GM21529 (cell line): ENCODE measurements at regions not wholly inside any gene's neighbourhood (a gene's known extent, or its start where the extent isn't known, plus 50 kb on each side); places are given as distances from the start of the nearest gene placed in this dataset.

Source experiments
- ATAC-seq: cut with Tn5 transposase; IDR thresholded peaks from one replicate; pipeline ENCODE4 v1.9.1; 2021; ENCODE audit not compliant: unreplicated experiment

DNA sequence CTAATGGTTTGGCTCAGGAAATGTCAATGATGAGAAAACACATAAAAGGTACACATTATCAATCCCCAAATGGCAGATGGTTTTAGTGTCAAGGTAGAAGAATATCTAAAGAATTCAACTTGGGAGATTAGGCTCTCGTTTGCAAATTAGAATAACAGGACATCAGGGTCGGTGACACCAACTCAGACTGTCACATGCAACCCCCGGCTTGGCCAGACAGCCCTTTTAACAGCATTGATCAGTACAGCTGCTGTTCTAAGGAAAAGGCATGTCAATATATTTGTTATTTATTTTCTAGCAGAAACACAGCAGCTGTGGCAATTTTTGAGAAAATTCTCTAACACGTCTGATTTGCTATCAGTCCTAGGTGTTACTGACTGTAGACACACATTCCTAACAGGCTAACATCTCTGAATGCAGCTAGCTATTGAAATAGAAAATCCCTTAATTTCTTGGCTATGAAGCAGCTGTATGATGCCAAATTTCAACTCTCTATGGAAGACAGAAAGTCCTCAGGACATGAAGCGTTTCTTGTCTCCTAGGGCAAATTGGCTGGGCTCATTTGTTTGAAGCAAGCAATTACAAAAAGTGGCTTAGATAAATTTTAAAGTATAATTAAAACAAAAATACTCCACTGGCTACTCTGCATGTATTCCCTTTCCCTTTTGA is 269.0 kb upstream of the CXXC4 start:
- ATAC-seq = no peak

DNA sequence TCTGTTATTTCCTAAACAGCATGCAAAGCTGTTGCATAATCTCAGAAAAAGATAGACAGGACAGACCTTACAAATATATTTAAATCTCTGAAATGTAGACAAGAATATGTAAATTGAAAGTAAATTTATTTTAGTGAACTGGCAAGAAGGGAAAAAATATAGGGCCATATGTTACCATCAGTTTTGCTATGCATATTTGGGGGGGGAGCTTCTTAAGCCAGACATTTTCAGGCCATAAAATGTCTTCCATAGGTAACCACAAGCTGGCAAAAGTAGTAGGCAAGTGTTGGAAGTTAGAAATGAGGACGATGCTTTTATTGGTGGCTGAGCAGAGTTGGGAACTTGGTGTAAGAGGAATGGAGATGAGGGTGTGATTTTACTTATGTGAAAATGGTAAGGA is 272.0 kb upstream of the CXXC4 start:
- ATAC-seq = no peak

DNA sequence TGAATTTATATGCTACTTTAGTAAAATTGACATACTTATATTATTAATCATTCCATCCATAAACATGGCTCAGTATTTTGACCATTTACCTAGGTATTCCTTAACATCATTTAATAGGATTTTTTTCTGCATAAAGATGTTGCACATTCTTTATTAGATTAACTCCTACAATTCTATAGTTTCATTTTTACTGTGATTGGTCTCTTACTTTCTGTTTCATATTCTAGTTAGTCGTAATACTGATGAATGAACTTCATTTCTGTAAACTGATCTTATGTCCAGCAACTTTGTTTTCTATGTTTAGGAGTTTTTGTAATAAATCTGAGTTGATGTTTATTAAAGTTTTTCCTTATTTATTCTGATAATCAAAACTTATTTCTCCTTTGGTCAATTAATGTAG is 278.2 kb upstream of the CXXC4 start:
- peak; percentile 83 for ATAC-seq

GRCh38 chr4:104795264-104795939 is 300.7 kb upstream of the CXXC4 start:
- ATAC-seq = peak; percentile 38

DNA sequence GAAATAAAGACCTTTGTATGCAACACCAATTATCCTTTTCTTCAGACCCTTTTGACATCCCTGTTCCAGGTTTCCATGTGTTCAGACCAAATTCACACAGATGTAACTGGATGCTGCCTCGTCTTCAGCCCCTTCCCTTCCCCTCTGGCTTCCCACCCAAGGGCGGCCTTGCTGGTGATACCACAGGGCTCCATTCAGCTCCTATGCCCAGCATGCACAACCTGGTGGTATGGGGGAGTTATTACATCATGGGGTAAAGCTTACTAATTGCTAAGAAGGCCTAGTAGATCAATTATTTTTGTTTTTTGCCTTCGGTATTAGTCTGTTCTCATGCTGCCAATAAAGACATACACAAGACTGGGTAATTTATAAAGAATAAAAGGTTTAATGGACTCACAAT is 317.0 kb upstream of the CXXC4 start:
- no peak for ATAC-seq

GRCh38 chr4:104815665-104816064 is 321.0 kb upstream of the CXXC4 start:
- ATAC-seq = peak; percentile 70

DNA sequence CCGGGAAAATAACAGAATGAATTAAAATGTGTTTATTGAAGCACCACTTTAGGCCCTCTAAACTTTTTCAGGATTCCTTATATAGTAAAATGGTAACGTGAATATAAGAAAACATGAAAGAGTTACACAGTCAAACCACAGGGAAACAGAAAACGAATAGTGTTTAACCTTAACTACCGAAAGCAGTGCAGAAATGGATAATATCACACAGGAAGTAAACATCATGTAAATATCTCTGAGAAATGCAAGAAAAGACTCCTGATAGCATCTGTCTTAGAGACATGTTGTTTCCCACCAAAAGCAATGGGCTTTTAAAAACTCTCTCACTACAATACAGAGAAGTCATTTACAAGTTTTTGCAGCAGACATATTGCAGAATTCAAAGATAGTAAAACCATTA is 323.9 kb upstream of the CXXC4 start:
- no peak for ATAC-seq

- ATAC-seq = no peak
Observed at GRCh38 chr4:104826171-104826570, 320.5 kb upstream of the TET2 start.

DNA sequence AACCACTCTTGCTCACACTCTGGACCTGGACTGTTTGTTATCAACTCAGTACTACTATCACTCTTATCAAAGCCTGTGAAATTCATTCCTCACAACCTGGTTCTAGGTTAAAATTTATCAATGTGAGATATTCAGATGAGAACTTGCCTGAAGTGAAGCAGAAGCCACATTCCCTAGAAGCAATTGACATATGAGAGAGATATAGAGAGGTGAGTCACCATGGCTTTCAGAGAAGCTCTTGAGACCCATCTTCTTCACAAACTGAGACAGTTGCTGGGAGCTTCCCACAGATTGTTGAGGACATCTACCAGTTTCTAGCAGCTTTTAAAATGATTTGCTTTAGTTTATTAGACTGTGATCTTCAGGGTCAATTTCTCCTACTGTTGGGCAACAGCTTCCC is 316.9 kb upstream of the TET2 start:
- ATAC-seq = no peak

GRCh38 chr4:104848597-104849225 is 298.0 kb upstream of the TET2 start:
- no peak for ATAC-seq

GRCh38 chr4:104859601-104860237 is 287.0 kb upstream of the TET2 start:
- no peak for ATAC-seq

DNA sequence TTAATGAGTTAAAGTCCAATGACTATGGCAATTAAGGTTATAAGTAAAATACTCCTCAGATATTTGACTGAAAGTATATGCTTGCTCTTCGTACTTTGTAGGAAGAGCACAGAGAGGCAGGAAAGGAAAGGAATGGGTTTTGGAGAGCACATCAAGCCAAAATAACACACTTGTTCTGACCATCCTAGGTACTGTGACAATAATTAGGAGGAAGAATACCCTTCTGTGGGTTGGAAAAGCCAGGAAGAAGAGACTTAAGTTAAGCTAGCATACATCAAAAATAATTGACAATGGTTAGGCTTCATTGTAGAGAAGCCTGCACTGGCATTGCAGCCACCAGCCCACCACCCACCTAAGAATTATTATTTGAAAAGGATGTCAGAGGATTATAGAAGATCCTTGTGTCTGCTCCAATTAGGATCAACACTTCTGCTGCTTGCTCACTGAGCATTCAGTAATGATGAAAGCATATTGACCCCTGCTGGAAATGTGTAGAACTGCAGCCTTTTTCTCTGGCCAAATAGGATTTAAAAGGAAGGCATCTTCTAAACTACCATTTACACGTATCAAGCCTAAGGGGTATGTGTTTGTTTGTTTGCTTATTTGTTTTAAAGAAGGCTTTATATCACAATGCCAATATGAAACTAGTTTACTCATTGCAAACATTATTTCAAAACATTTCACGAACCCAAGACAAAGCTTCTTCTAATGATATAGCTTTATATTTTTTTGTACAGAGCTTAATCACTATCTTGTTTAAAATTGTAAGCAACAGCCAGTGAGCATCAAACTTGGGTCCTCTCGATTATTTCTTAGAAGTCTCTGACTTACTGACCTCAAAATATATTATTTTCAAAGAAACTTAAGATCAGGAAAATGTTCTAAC is 286.2 kb upstream of the TET2 start:
- ATAC-seq = peak; percentile 92

- no peak for ATAC-seq
Observed at GRCh38 chr4:104866809-104867208, 279.9 kb upstream of the TET2 start.

- ATAC-seq = peak; percentile 25
Observed at GRCh38 chr4:104868533-104868932, 278.1 kb upstream of the TET2 start.

DNA sequence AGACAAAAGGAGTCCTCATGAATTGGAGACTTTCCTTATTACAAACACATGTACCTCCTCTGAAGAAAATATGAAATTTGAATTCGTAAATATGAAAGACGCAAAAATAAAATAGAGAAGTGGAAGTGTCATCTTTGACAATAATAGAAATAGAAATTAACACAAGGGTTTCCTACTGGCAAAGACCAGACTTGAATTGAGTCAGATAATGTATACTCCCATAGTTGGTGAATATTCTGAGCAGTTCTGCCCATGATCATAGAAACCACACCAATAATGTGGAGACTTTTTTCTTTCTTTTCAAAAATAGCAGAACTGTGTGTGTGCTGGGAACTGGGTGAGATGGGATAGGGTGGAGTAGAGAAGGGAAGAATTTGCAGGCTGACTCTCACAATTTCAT is 277.7 kb upstream of the TET2 start:
- ATAC-seq = peak; percentile 94

- ATAC-seq = no peak
Observed at GRCh38 chr4:104869831-104870230, 276.8 kb upstream of the TET2 start.

DNA sequence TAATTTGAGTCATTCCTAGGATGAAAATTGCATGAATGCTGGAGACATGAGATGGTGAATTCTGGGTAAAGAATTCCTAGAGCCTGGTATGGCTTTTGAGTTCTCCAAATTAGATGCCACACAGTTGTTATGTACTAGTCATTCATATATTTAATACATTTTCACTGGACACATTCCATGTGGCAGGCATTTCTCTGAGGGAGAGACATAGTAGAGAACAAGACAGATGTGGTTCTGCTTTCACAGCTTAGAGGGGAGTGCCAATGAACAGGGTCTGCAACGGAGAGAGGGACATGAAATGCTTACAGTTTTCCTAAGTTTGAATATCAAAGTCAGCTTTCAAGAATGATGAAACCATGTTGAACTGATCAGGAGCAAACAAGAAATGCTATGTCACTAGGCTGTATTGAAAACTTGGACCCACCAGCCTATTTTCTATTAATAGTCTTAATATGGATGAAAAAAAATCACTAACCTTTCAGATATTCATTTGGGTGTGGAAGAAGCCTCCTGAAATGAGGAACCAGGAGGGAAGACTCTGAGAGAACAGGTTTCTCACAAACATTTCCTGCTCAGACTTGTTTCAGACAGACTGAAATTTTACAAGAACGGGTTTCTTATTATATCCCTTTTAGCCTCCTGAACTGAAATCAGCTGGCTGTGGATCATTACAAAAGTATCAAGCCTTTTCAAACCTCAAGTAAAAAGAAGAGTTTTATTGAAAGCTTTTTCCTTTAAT is 276.0 kb upstream of the TET2 start:
- peak; percentile 45 for ATAC-seq

DNA sequence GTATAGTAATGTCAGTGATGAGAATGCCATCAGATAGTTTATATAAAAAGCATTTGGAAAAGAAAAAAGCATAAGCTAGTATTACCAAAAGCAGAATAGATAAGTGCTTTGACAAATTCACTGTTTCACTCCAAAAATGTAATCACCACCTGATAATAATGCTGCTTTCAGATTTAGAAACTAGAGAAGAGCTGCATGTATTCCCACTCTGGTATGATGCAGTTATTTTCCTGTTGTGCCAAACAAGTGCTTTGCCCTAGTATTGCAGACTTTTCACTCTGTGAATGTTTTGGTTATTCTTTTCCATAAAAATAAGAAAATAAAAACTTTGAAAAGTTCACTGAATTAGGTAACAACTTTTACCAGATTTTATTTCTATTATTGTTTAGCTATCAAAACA is 267.7 kb upstream of the TET2 start:
- ATAC-seq = no peak

GRCh38 chr4:104879367-104879766 is 267.3 kb upstream of the TET2 start:
- ATAC-seq = peak; percentile 68

- ATAC-seq = no peak
Observed at GRCh38 chr4:104879854-104880253, 266.8 kb upstream of the TET2 start.
